ENCODE measurements at regions not wholly inside any gene's neighbourhood (a gene's known extent, or its start where the extent isn't known, plus 50 kb on each side); places are given as distances from the start of the nearest gene placed in this dataset.

DNA sequence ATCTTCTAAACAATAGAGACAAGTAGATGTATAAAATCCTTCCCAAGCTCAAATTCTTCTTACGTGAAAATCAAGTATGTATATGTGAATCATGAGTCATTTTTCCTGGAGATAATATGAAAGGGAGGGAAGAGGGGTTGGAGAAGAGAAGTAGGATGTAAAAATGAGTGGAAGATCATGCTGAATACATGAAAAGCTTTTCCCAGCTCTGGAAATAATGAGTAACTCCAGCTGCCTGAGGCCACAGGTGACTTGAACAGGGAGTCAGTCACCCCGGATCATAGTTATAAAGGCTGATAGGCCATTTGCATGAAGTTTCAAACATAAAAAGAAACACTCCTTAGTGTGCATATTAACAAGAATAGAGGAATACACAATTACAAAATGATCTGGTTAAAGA is 486.7 kb downstream of the EFNA5 start:
- Histone ChIP-seq H3K4me1 (ENCODE audit: control insufficient read depth, insufficient read depth, low read length) (no peaks in the 10 kb centered on the region), H3K27me3 (ENCODE audit: control insufficient read depth, insufficient read depth, low read length) (peaks cover 3% of the 10 kb centered on the region), H3K36me3 (ENCODE audit: control insufficient read depth, insufficient read depth, low read length) (no peaks in the 10 kb centered on the region), H3K9me3 (ENCODE audit: control insufficient read depth, insufficient read depth, low read length) (no peaks in the 10 kb centered on the region), H3K4me3 (ENCODE audit: low read length) (no peak overlapping the region), H3K27ac (ENCODE audit: low read length) (no peak overlapping the region)
- intact Hi-C loops (cut with micrococcal nuclease), result no loop called here
- Mint-ChIP-seq H3K4me1 (no peaks in the 10 kb centered on the region), H3K27ac (no peak overlapping the region), H3K36me3 (peaks cover 19% of the 10 kb centered on the region), H3K4me3 (no peak overlapping the region), H3K27me3 (ENCODE audit: low read depth in 2 of 2) (peaks cover 38 to 48% of the 10 kb centered on the region in 2 donors), H3K9me3 (peaks cover 4 to 6% of the 10 kb centered on the region in 2 donors)
- DNase-seq (no peak), ATAC-seq (no peak)
- 100% methylated on average over 1 of the region's 2 CpGs for WGBS (ENCODE audit: insufficient coverage)
- TF ChIP-seq, protein P1, sequence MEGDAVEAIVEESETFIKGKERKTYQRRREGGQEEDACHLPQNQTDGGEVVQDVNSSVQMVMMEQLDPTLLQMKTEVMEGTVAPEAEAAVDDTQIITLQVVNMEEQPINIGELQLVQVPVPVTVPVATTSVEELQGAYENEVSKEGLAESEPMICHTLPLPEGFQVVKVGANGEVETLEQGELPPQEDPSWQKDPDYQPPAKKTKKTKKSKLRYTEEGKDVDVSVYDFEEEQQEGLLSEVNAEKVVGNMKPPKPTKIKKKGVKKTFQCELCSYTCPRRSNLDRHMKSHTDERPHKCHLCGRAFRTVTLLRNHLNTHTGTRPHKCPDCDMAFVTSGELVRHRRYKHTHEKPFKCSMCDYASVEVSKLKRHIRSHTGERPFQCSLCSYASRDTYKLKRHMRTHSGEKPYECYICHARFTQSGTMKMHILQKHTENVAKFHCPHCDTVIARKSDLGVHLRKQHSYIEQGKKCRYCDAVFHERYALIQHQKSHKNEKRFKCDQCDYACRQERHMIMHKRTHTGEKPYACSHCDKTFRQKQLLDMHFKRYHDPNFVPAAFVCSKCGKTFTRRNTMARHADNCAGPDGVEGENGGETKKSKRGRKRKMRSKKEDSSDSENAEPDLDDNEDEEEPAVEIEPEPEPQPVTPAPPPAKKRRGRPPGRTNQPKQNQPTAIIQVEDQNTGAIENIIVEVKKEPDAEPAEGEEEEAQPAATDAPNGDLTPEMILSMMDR (IDR thresholded peaks at IDR 0.05), result no peak

DNA sequence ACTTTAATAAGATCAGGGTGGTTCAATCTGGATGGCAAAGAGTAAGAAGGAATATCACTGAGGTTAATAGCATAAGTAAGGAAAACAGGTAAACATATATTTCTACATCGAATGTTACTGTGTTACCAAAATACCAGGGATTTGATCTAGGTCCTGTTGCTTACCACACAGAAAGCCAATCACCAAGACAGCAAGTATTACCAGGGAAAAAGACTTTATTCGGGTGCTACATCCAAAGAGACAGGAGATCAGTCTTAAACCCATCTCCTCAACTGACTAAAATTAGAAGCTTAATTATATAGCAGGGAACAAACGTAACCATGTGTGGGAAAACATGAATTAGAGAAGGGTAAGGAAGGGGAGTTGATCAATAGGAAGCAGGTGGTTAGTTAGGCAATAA is 500.1 kb downstream of the EFNA5 start:
- 79% methylated on average over 2 of the region's 3 CpGs for WGBS (ENCODE audit: insufficient coverage)
- peaks cover 3 to 14% of the 10 kb centered on the region in 2 donors for H3K27me3 Mint-ChIP-seq (ENCODE audit: low read depth in 2 of 2)
- TF ChIP-seq, protein P1 (IDR thresholded peaks at IDR 0.05), result no peak

DNA sequence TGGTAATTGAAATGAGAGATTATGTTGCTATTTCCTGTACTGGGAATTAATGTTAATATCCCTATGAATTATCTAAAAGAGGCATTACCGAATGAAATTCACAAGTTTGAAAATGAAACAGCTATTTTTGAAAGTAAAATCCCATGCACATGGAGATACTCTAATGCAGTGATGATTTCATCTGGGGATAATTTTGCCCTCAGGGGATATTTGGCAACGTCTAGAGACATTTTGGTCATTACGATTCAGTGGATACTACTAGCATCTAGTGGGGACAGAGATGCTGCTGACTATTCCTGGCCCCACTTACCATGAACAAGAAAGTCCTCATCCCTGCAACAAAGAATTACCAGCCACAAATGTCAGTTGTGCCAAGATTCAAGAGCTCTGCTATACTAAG is 500.9 kb downstream of the EFNA5 start:
- peaks cover 0 to 6% of the 10 kb centered on the region in 2 donors for H3K4me1 Mint-ChIP-seq

More for the DNA sequence above, 500.1 kb downstream of the EFNA5 start:
- H3K4me3 ChIP-seq (ENCODE audit: low read length), result no peak overlapping the region
- Mint-ChIP-seq H3K36me3 (peaks cover 11% of the 10 kb centered on the region), H3K4me1 (peaks cover 0 to 6% of the 10 kb centered on the region in 2 donors), H3K4me3 (no peak overlapping the region), H3K27ac (no peak overlapping the region), H3K9me3 (peaks cover 5 to 6% of the 10 kb centered on the region in 2 donors)
- DNase-seq, result no peak
- intact Hi-C loops (cut with micrococcal nuclease), result no loop called here
- H3K27me3 ChIP-seq (ENCODE audit: control insufficient read depth, insufficient read depth, low read length), result no peaks in the 10 kb centered on the region
- no peaks in the 10 kb centered on the region for H3K36me3 ChIP-seq (ENCODE audit: control insufficient read depth, insufficient read depth, low read length)
- no peaks in the 10 kb centered on the region for H3K4me1 ChIP-seq (ENCODE audit: control insufficient read depth, insufficient read depth, low read length)
- peaks cover 2% of the 10 kb centered on the region for H3K9me3 ChIP-seq (ENCODE audit: control insufficient read depth, insufficient read depth, low read length)
- ATAC-seq, result no peak
- no peak overlapping the region for H3K27ac ChIP-seq (ENCODE audit: low read length)

More for the DNA sequence above, 500.9 kb downstream of the EFNA5 start:
- H3K9me3 Mint-ChIP-seq, result peaks cover 5 to 6% of the 10 kb centered on the region in 2 donors
- Histone ChIP-seq H3K4me3 (ENCODE audit: low read length) (no peak overlapping the region), H3K4me1 (ENCODE audit: control insufficient read depth, insufficient read depth, low read length) (no peaks in the 10 kb centered on the region), H3K9me3 (ENCODE audit: control insufficient read depth, insufficient read depth, low read length) (peaks cover 2% of the 10 kb centered on the region), H3K27ac (ENCODE audit: low read length) (no peak overlapping the region), H3K36me3 (ENCODE audit: control insufficient read depth, insufficient read depth, low read length) (no peaks in the 10 kb centered on the region), H3K27me3 (ENCODE audit: control insufficient read depth, insufficient read depth, low read length) (no peaks in the 10 kb centered on the region)
- TF ChIP-seq, protein P1 (IDR thresholded peaks at IDR 0.05), result no peak
- DNase-seq (no peak), ATAC-seq (no peak)
- intact Hi-C loops (cut with micrococcal nuclease), result no loop called here
- 91% methylated on average over 2 of the region's 3 CpGs for WGBS (ENCODE audit: insufficient coverage)
- no peak overlapping the region for H3K27ac Mint-ChIP-seq
- peaks cover 3 to 13% of the 10 kb centered on the region in 2 donors for H3K27me3 Mint-ChIP-seq (ENCODE audit: low read depth in 2 of 2)
- peaks cover 11% of the 10 kb centered on the region for H3K36me3 Mint-ChIP-seq
- H3K4me3 Mint-ChIP-seq, result no peak overlapping the region

Measured in natural killer cell (primary cell).